CMK (cell line): ENCODE measurements at regions not wholly inside any gene's neighbourhood (a gene's known extent, or its start where the extent isn't known, plus 50 kb on each side); places are given as distances from the start of the nearest gene placed in this dataset.
"Not testable (repeated sequence)": the region's sequence is repeated elsewhere in the genome, so short reads cannot be mapped to it uniquely, and the experiment has no call there.

Experiments
- DNase-seq: peaks from one replicate; pipeline ENCODE4 v3.0.0-alpha.2; 2010; ENCODE audit warnings: low read depth

DNA sequence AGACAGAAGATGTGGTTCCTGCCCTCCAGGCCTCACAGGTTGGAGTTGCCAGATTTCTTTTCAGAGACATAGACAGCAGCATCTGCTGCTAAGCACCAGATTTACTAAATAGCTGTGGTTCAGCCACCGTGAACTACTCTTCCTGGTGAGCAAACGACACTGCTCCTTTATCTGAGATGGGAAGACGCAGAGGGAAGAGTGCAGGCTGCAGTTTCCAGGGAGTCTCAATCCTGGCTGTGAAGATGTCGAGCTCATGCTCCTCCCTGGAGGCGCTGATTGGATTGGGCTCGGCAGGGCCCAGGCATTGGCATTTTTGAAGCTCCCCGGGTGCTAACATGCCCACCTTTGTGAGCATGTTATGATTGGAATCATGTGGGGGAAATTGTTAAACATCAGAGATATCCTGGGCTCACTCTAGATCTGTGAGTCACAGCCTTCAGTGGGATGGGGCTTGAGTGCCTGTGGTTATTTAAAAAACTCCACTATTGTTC, 314.8 kb downstream of the TSN start:
- no peak for DNase-seq

DNA sequence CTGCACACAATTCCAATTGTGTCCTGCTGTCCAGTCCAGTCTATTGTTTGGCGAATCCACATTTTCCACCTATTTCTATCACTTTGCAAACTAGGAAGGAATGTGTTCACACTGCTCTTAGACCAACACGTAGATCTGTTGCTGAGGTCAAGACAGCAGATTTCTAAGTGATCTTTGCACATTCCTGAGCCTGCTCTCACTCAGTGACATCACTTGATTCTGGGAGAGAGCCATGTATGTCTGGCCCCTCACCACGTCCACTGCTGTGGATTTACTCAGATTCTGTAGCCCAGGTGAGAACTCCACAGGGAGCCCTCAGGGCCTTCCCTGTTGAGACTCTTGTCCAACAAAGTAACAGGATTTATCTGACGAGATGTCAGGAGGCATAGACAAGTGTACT, 317.2 kb downstream of the TSN start:
- no peak for DNase-seq

DNA sequence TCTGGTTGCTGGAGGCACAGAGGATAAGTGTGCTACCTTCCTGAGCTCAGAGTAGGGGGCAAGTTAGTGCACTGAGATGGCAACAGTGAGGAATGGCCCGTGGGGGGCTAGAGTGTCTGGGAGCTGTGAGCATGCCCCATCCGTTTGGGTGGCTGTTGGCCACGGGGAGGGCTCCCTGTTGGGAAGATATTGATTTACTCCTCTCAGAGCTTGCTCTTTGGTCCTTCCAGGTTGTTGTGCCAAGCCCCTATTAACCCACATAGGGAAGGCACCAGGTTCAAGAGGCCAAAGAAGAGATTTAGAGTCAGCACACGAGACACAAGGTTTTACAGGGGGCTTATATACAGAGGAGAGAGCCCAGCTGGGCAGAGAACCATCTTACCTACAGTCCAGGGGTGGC, 318.8 kb downstream of the TSN start:
- DNase-seq = no peak

DNA sequence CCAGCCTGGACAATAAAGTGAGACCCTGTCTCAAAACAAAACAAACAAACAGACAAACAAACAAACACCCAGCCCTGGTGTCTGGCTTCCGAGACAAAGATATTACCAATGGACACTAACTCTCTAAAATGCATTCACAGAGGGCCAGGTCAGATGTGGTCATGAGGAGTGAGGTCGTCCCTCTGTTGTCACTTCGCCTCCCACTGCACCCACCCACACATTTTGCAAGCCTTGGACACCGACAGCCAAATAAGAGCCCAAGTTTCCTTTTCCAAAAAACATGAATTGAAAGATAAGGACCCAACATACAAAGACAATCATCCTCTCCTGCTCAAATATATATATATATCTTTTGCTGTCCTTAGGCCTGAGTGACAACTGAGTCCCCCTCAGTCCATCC, 319.9 kb downstream of the TSN start:
- no peak for DNase-seq

DNA sequence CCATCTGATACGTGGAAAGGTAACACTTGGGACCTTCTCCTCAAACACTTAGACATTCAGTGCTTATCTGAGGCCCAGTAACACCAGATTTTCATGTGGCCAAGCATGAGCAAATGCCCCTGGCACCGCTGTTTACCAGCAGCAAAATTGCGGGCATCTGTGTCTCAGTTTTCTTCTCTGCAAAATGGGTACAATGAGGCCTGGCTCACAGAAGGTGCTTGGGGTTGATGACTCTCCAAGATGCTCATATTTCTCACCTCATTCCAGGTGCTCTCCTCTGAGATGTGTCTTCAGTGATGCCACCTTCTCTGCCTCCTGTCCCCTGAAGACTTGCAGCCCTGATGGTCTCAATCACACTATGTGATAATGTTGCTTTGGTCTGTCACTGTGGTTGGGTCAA, 321.7 kb downstream of the TSN start:
- DNase-seq = no peak

DNA sequence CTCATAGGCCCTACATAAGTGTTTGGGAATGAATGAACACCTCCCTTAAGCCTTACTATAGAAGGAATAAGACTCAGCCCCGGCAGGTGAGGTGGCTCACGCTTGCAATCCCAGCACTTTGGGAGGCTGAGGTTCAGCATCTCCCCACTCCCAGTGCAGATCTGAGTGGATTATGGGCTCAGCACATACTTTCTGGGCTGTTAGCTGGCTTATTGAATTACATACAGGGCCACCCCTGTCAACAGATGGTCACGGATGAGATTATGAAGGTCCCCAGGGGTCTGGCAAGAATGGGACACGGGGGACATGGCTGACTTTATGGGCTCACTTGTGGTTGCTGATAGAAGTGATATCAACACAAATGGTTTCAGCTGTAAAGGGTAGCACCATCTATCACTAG, 322.3 kb downstream of the TSN start:
- no peak for DNase-seq

DNA sequence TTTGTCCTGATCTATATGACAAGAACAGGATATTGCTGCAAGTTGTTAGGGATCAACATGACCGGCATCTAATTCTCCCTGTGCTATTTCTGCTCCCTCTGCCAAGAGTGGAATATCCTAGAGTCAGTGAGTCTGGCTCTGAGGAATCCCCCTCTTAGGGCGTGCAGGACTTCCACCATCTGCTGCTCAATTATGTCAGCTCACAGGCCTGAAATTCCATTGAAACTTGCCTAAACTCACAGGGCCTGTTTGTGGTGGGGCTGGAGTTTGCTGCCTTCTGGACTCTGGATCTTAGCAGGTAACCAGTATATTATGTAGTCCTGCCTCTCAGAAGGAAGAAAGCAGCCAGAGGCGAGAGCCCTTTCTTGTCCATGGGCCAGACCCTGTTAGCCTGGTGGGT, 323.0 kb downstream of the TSN start:
- DNase-seq = no peak

DNA sequence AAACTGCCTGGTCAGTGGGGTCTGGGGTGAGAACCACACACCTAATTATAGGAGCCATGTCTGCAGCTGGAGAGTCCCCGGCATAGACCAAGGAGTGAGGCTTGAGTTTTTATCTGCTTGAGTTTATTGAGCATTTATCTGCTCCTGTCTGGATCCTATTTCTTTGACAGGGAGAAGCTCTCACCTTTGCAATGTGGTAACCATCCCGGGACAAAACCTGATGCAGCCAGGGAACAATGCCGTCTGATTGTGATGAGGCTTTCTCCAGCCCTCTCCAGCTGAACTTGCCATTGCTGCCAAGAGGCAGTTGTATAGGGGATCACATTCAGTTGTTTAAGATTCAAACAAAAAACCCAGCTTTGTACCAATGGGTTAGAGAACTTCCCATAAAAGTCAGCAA, 324.4 kb downstream of the TSN start:
- no peak for DNase-seq

DNA sequence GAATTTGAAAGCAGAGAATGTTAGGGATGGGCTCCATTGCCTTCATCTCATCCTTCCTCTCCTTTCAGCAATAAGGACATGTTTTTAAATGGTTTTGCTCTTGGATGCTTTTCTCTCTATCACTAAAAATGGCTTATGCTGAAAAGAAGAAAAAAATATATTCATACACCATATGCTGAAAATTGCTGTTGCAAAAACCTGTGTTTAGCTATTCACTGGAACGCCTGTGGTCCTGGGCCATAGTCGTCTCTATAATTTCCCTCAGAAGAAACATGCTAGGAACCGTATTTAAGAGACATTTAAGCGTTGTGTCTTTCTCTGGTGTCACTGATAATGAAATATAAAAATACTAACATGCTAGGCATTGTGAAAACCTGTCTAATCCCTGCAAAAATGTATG, 324.9 kb downstream of the TSN start:
- no peak for DNase-seq

DNA sequence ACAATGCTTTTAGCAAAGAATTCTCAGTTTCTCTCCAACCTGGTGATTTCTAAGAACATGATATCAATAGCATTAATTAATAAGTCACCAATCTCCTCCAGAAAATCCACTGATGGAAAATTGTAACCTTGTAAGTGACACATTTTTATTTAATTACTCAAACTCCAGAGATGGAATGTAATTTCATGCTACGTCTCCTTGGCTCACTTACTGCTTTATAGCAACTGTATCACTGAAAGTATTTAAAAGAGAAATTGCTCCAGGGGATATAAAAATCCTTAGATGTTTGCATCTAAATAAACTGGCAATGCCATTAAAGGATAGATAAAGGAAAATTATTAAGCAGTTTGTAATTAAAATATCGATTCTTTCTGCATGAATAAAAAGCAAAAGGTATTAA, 325.4 kb downstream of the TSN start:
- DNase-seq = no peak

DNA sequence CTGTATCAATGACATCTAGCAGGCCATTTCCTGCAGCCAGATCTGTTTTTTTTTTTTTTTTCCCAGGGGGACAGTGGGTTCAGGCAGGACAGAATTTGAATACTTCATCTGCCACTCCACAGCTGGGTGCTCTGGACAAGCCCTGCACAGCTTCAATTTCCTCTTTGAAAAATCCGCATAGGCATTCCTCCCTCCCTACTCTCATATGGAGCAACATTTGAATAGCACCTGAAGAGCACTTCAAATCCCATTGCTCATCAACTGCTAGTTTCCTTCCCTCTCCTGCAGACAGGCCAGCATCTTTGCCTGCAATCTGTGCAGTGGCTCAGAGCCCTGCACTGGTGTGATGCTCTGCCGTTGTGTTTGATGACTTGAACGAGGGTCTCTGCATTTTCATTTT, 326.3 kb downstream of the TSN start:
- no peak for DNase-seq

DNA sequence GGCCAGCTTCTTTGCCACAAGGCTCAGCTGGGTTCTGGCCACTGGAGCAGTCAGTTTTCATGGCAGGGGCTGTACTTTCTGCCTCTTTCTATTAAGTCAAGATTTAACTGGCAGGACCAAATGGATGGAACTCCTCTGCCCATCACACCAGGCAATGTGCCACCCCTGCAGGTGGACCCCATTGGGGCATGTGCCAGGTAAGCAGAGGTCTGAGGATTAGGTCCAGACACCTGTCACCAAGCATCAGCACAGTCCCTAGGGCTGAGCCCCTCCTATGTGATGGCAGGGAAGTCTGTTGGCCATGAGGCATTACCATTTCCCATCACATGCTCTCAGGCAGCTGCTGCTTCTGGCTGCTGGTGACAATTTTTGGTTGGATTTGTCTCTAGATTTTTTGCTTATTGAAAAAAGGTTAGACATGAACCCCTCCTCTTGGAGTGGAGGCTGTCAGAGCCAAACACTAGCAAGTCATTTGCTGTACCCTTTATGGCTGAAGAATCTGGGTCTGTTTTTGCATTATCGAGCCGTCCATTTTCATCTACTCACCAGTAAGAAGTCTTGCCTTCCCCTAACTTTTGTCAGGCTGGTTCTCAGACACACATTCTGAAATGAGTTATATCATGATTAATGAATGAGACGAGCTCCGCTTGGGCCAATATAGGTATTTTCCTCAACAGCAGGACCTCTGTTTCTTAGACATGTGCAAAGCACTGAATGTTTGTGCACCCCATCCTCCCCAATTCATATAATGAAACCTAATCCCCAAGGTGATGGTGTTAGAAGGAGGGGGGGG, 328.0 kb downstream of the TSN start:
- no peak for DNase-seq

DNA sequence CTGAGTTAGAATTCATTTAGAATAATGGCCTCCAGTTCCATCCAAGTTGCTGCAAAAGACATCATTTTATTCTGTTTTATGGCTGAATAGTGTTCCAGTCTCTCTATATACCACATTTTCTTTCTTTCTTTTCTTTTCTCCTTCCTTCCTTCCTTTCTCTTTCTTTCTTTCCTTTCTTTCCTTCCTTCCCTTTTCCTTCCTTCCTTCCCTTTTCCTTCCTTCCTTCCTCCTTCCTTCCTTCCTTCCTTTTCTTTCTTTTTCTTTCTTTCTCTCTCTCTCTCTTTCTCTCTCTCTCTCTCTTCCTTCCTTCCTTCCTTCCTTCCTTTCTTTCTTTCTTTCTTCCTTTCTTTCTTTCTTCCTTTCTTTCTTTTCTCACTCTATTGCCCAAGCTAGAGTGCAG, 330.2 kb downstream of the TSN start:
- DNase-seq = not testable (repeated sequence)

DNA sequence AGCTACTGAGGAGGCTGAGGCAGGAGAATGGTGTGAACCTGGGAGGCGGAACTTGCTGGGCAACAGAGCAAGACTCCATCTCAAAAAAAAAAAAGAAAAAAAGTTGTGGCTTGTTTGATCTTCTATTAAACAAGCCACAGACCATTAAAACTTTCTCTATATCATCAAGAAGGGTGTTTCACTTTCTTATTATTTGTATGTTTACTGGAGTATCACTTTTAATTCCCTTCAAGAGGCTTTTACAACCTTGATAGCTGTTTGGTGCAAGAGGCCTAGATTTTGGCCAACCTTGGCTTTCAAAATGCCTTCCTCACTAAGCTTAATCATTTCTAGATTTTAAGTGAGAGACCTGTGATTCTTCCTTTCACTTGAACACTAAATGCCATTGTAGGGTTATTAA, 339.1 kb downstream of the TSN start:
- DNase-seq = no peak

DNA sequence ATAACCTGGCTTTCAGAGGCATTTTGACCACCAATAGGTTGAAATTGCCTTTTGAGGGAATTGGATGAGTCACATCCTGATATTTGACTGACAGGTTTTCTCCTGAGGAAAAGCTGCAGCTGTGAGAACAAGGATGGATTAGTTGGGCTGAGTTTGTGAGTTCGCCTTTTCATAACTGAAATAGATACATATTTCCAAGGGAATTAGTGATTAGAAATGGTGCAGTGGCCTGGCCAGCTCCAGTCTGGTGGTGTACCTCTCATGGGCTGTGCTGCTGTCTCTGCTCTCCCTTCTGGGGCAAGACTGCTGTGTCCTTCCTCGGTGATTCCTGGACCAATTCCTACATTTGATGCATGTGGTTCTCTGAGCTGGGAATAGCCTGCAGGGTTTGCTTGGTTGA, 341.3 kb downstream of the TSN start:
- DNase-seq = no peak

DNA sequence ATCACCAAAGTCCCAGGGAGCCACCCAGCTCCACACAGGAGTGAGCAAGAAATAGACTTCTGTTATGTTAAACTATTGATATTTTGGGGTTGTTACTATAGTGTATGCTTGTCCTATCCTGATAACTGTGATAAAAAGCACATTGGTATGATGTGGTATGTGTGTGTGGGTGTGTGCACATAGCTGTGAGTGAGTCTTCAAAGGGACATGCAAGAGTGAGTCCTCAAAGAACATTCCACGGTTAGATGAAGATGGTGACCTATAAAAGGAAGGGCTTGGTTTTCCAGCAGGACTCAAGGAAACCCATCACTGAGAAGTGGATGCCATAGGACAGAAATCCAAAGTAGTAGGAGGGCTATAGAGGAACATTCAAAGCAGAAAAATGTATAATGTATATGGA, 342.9 kb downstream of the TSN start:
- no peak for DNase-seq

DNA sequence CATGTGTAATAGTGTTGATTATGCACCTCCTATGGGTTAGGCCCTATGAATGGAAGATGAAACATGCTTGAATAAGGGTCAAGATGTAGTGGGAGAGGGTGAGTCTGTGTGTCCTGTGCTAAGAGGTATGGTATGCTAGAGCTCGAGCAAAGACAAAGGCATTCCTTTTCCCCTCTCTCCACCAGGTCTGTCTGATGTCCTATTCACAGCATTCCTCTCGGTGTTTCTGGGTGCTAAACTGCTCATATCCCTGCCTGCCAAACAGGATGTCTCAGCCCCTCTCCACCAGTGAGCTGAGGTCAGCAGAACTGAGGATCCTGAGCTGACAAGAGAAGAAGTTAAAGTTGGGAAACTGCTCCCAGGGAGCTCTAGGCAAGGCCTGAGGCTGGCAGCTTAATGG, 344.9 kb downstream of the TSN start:
- no peak for DNase-seq

DNA sequence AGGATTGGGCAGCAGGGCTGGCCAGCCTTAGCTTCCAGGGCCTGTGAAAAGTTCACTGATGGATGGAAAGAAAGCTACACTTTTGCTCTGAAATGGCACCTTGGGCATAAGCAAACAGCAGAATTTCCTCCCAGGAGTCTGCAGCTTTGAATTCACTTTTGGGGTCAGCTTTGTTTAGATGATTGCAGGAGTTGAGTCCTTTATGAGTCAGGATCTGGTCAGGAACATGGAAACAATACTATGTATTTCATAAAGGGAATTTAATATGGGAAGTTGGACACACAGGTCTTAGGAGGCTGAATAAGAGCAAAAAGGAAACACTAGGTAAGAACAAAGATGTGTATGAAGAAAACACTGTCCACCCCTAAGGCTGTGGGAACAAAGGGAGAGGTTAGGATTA, 345.3 kb downstream of the TSN start:
- DNase-seq = no peak

DNA sequence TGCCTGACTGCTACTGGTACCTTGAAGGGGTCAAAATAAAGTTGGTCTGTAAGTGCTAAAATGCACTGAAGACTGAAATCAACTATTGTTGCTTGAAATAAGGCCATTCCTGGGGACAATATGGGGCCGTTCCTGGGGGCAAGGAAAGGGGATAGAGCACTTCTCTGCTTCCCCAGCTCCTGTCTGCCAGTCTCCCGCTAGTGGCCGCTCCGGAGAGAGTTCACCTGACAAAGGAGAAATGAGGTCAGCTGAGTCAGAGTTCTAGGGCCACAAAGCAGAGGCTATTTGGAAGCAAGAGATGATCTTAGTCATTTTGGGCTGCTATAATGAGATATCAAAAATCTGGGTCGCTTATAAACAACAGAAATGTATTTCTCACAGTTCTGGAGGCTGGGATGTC, 345.9 kb downstream of the TSN start:
- DNase-seq = no peak

DNA sequence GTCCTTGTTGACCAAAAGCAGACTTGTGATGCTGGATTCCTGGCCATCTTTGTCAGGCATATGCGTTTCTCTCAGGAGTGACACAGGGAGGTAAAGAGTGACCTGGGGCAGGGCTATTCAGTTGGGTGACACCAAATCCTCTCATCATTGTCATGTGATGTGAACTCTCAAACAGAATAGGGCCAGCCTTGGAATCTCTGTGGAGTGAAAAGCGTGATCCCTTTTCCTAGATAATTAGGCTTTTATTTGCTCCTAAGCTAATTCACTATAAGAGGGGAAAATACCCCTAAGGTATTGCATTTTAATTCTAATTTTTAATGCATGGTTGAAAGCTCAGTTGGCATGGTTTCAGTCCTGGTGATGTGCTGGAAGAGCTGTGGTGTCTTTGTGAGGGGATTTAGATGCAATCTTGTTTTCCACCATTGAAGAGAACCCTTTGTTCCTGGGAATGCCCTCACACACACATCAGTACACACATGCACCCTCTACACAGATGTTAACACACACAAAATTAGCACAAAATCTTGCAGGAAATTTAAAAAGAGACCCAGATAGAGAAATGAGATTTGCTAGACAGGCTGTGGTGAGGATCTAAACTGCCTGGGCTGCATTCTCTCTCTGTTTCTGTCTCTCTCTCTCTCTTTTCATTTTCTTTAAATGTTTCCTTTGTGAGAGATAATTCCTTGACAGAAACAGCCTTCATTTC, 349.9 kb downstream of the TSN start:
- no peak for DNase-seq

DNA sequence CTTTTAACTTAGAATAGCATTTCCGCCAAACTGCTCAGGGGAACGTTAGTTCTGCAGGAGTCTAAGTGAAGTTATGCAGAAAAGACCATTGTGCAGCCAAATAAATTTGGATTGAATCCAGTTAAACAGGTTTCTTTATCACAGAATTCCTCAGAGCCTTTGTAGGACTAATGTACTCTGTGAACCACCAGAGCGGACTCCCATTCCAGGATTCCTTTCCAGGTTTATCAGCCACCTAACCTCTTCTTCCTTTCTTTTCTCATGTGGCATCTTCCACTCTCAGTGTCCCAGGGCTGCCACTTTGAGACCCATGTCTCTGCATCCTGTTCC, 350.4 kb downstream of the TSN start:
- no peak for DNase-seq

DNA sequence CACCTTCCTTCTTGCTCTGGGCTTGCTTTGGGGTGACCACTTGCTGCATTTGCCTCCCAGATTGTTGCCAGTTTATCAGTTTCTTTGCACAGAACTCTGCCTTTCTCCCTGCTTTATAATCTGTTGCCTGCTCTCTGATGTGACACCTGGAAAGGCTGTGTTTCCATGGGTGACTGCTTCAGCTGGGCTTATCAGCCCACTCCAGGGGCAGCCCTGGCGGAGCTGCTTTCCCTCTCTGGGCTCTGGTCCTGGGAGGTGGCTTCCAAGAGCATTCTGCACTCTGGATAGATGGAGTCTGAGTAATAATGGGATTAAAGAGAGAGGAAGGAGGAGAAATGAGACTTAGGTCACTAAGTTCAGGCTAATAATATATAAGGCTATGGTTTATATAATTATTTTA, 352.7 kb downstream of the TSN start:
- no peak for DNase-seq

DNA sequence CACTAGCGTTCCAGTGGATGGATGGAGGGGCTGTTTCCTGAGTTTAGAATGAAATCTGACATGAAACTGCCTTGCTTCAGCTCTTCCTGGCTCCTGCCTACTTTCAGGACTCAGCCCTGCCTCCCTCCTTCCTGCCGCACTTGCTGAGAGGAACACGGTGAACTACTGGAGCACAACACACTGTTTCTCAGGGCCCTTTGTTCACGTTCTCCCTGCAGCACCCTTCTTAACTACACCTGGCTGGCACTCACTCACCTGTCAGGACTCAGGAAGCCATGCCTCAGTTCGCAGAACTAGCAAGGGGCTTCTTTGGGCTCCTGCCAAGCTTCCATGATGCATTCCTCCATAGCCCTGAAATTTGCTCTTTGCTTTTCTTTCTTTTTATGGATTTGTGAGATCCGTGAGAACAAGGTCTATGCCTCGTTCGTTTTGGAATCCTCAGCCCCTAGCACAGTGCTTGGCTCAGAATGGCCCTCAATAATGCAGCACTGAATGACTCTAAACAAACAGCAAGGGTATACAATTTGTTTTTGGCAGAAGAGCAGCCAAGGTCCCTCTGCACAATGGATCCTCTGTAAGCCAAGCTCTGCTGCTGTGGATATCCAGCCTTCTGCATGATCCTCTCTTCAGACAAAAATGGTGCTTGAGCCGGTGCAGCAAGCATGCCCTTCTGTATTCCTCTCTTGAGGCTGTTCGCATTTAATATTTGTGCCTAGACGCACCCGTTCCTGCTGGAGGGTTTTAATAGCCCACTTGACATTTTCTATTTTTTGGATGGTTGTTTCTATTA, 357.0 kb downstream of the TSN start:
- DNase-seq = no peak
